ENCODE measurements at regions not wholly inside any gene's neighbourhood (a gene's known extent, or its start where the extent isn't known, plus 50 kb on each side); places are given as distances from the start of the nearest gene placed in this dataset.
A peak's percentile ranks its signal among the peaks of the same experiment; 100 is the strongest.

DNA sequence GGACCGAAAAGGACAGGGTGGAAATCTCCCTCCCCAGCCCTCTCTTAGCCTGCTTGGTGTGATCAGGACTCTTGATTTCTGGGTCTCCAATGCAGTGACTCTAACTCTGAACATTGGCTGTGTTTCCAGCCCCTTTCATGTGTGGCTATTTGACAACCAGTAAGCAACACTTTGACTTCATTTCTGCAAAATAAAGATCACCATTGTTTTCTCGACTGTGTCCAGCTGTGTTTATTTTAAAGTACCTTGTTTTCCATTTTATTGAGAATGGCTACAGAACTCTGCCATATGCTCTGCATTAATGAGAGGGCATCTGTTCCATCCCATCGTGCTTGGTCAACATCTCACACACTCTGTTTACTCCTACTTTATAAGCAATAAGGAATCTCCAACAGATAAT is 60.9 kb upstream of the TAGAP start (continued):
- TF ChIP-seq, protein P1, sequence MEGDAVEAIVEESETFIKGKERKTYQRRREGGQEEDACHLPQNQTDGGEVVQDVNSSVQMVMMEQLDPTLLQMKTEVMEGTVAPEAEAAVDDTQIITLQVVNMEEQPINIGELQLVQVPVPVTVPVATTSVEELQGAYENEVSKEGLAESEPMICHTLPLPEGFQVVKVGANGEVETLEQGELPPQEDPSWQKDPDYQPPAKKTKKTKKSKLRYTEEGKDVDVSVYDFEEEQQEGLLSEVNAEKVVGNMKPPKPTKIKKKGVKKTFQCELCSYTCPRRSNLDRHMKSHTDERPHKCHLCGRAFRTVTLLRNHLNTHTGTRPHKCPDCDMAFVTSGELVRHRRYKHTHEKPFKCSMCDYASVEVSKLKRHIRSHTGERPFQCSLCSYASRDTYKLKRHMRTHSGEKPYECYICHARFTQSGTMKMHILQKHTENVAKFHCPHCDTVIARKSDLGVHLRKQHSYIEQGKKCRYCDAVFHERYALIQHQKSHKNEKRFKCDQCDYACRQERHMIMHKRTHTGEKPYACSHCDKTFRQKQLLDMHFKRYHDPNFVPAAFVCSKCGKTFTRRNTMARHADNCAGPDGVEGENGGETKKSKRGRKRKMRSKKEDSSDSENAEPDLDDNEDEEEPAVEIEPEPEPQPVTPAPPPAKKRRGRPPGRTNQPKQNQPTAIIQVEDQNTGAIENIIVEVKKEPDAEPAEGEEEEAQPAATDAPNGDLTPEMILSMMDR (conservative IDR thresholded peaks at IDR 0.05; ENCODE audit: low read depth in 2 of 2) = no peak
- TF ChIP-seq, protein P2, sequence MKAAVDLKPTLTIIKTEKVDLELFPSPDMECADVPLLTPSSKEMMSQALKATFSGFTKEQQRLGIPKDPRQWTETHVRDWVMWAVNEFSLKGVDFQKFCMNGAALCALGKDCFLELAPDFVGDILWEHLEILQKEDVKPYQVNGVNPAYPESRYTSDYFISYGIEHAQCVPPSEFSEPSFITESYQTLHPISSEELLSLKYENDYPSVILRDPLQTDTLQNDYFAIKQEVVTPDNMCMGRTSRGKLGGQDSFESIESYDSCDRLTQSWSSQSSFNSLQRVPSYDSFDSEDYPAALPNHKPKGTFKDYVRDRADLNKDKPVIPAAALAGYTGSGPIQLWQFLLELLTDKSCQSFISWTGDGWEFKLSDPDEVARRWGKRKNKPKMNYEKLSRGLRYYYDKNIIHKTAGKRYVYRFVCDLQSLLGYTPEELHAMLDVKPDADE (IDR thresholded peaks at IDR 0.05) = no peak
- no peak for TF ChIP-seq ZNF331 (CRISPR knock-in tag; IDR thresholded peaks at IDR 0.05; ENCODE audit: low read depth)

DNA sequence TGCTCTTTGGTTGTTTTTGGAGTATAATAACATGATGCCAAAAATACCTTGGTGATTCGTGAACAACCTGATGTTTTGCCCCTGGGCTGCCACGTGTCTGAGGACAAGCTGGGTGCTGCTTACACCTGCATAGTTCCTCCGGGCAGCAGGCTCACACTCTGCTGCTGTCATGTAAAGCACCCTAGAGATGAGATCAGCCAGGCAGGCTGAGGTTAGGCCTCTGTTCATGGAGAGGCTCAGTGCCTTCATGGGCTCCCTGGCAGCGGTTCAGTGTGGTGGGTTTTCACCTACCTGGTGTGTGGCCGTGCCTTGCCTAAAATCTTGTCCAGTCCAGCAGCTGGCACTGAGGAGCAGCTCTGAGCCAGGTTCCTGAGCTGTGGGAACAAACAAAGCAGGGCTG is 60.1 kb upstream of the TAGAP start:
- ATAC-seq (no peak), DNase-seq (ENCODE audit: low spot score) (no peak)
- no peaks in the 10 kb centered on the region for H4K20me1 ChIP-seq (replicated peaks; ENCODE audit: insufficient read depth)
- H3K79me2 ChIP-seq (replicated peaks; ENCODE audit: insufficient read depth) = no peaks in the 10 kb centered on the region
- H3K4me1 Mint-ChIP-seq = peaks cover 31% of the 10 kb centered on the region
- H3K27me3 ChIP-seq (ENCODE audit: insufficient read depth) = no peaks in the 10 kb centered on the region
- H3K36me3 Mint-ChIP-seq (ENCODE audit: low read depth) = no peaks in the 10 kb centered on the region
- H3K4me1 ChIP-seq (ENCODE audit: insufficient read depth) = peaks cover 7% of the 10 kb centered on the region; the same call in 1 of the 2 replicates
- H3K9me3 Mint-ChIP-seq = no peaks in the 10 kb centered on the region
- H3K27ac Mint-ChIP-seq = no peak overlapping the region
- H3F3A ChIP-seq (replicated peaks; ENCODE audit: low read depth) = no peaks in the 10 kb centered on the region
- H3K27ac ChIP-seq (ENCODE audit: low read depth) = no peak overlapping the region
- peaks cover 6% of the 10 kb centered on the region for H3K27me3 Mint-ChIP-seq (ENCODE audit: insufficient read depth, low read depth, poor library complexity)
- no peak overlapping the region for H3K4me2 ChIP-seq
- H3K9me2 ChIP-seq (ENCODE audit: insufficient read depth) = peaks cover 3% of the 10 kb centered on the region; the same call in 1 of the 2 replicates
- H3K4me3 Mint-ChIP-seq = no peak overlapping the region
- H3K4me3 ChIP-seq = no peak overlapping the region
- no peaks in the 10 kb centered on the region; the same call in 1 of the 2 replicates for H3K36me3 ChIP-seq (ENCODE audit: insufficient read depth)
- H2AFZ ChIP-seq = peak overlapping the region; percentile 100; the same call in 1 of the 2 replicates
- TF ChIP-seq, protein P1 (conservative IDR thresholded peaks at IDR 0.05; ENCODE audit: low read depth in 2 of 2) = no peak
- TF ChIP-seq EZH2 (IDR thresholded peaks at IDR 0.05; ENCODE audit: low read depth, unreplicated experiment) (no peak), EZH2phosphoT487 (IDR thresholded peaks at IDR 0.05; ENCODE audit: unreplicated experiment) (no peak), ZNF114 (CRISPR knock-in tag; IDR thresholded peaks at IDR 0.05) (no peak), JUNB (IDR thresholded peaks at IDR 0.05; ENCODE audit: unreplicated experiment) (no peak), STAT1 (IDR thresholded peaks at IDR 0.05; ENCODE audit: unreplicated experiment) (no peak), POLR2AphosphoS5 (IDR thresholded peaks at IDR 0.05; ENCODE audit: low read depth) (no peak), CREB1 (CRISPR knock-in tag; IDR thresholded peaks at IDR 0.05; ENCODE audit: low read depth) (no peak)
- TF ChIP-seq, protein P2 (IDR thresholded peaks at IDR 0.05) = no peak
- TF ChIP-seq, protein P3, sequence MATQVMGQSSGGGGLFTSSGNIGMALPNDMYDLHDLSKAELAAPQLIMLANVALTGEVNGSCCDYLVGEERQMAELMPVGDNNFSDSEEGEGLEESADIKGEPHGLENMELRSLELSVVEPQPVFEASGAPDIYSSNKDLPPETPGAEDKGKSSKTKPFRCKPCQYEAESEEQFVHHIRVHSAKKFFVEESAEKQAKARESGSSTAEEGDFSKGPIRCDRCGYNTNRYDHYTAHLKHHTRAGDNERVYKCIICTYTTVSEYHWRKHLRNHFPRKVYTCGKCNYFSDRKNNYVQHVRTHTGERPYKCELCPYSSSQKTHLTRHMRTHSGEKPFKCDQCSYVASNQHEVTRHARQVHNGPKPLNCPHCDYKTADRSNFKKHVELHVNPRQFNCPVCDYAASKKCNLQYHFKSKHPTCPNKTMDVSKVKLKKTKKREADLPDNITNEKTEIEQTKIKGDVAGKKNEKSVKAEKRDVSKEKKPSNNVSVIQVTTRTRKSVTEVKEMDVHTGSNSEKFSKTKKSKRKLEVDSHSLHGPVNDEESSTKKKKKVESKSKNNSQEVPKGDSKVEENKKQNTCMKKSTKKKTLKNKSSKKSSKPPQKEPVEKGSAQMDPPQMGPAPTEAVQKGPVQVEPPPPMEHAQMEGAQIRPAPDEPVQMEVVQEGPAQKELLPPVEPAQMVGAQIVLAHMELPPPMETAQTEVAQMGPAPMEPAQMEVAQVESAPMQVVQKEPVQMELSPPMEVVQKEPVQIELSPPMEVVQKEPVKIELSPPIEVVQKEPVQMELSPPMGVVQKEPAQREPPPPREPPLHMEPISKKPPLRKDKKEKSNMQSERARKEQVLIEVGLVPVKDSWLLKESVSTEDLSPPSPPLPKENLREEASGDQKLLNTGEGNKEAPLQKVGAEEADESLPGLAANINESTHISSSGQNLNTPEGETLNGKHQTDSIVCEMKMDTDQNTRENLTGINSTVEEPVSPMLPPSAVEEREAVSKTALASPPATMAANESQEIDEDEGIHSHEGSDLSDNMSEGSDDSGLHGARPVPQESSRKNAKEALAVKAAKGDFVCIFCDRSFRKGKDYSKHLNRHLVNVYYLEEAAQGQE (IDR thresholded peaks at IDR 0.05; ENCODE audit: unreplicated experiment) = no peak

Data from GM23338 (cell line).